Mesenchymal stem cell (in vitro differentiated cells and primary cell): ENCODE measurements at regions not wholly inside any gene's neighbourhood (a gene's known extent, or its start where the extent isn't known, plus 50 kb on each side); places are given as distances from the start of the nearest gene placed in this dataset.
A peak's percentile ranks its signal among the peaks of the same experiment; 100 is the strongest.

Experiments used
- DNase-seq: peaks from one replicate; pipeline ENCODE4 v3.0.0-alpha.2; 2013
- H2AFZ ChIP-seq: one replicate; pipeline ENCODE4 v1.6.1; 2013; ENCODE audit warnings: low read depth, mild to moderate bottlenecking, control low read depth, inconsistent platforms, low read length, moderate library complexity
- H2AK5ac ChIP-seq: 2 replicates; pipeline ENCODE4 v1.6.1; 2013; ENCODE audit warnings: low read length, moderate library complexity, mild to moderate bottlenecking, inconsistent platforms; ENCODE audit not compliant: severe bottlenecking
- H2BK120ac ChIP-seq: one replicate; pipeline ENCODE4 v1.6.1; 2013; ENCODE audit warnings: low read depth, mild to moderate bottlenecking, inconsistent platforms, low read length, moderate library complexity
- H2BK12ac ChIP-seq, 2 experiments: one replicate each; pipeline ENCODE4 v1.6.1; 2013; ENCODE audit warnings: inconsistent platforms in 2 of 2, low read length in 2 of 2, mild to moderate bottlenecking in 2 of 2, moderate library complexity in 2 of 2, control low read depth in 1 of 2
- H2BK15ac ChIP-seq: one replicate; pipeline ENCODE4 v1.6.1; 2013; ENCODE audit warnings: mild to moderate bottlenecking, low read depth, inconsistent platforms; ENCODE audit not compliant: poor library complexity, severe bottlenecking
- H2BK5ac ChIP-seq: 2 replicates; pipeline ENCODE4 v1.6.1; 2013; ENCODE audit warnings: low read depth, mild to moderate bottlenecking, low read length, control low read depth, inconsistent platforms; ENCODE audit not compliant: poor library complexity, severe bottlenecking
- H3K14ac ChIP-seq, 2 experiments: one replicate each; pipeline ENCODE4 v1.6.1; 2013; ENCODE audit warnings: inconsistent platforms in 2 of 2, low read length in 2 of 2, control low read depth in 1 of 2, mild to moderate bottlenecking in 1 of 2, moderate library complexity in 1 of 2
- H3K18ac ChIP-seq, 2 experiments: one replicate each; pipeline ENCODE4 v1.6.1; 2013; ENCODE audit warnings: inconsistent platforms in 2 of 2, low read length in 2 of 2, control low read depth in 1 of 2, low read depth in 1 of 2, mild to moderate bottlenecking in 1 of 2
- H3K23ac ChIP-seq, 2 experiments: one replicate each; pipeline ENCODE4 v1.6.1; 2013; ENCODE audit warnings: inconsistent platforms in 2 of 2, low read length in 2 of 2, mild to moderate bottlenecking in 2 of 2, moderate library complexity in 2 of 2, control low read depth in 1 of 2
- H3K27ac ChIP-seq: 2 replicates; pipeline ENCODE4 v1.5.1; 2013; ENCODE audit warnings: mild to moderate bottlenecking, moderate library complexity, low read length, control low read depth, inconsistent platforms; ENCODE audit not compliant: poor library complexity, severe bottlenecking
- H3K27me3 ChIP-seq, 2 experiments: 2 replicates each; pipeline versions ENCODE4 v1.6.1 to v1.7.0; 2013; ENCODE audit warnings: low read length in 2 of 2, mild to moderate bottlenecking in 2 of 2, moderate library complexity in 2 of 2, control low read depth in 1 of 2, inconsistent platforms in 1 of 2; ENCODE audit not compliant: control insufficient read depth in 1 of 2, insufficient read depth in 1 of 2
- H3K36me3 ChIP-seq, 2 experiments: 2 replicates each; pipeline versions ENCODE4 v1.6.1 to v1.7.0; 2013; ENCODE audit warnings: low read length in 2 of 2, control low read depth in 1 of 2, inconsistent platforms in 1 of 2, low read depth in 1 of 2, mild to moderate bottlenecking in 1 of 2; ENCODE audit not compliant: insufficient read depth in 2 of 2, control insufficient read depth in 1 of 2
- H3K4ac ChIP-seq, 2 experiments: one replicate each; pipeline ENCODE4 v1.6.1; 2013; ENCODE audit warnings: inconsistent platforms in 2 of 2, low read length in 2 of 2, mild to moderate bottlenecking in 2 of 2, moderate library complexity in 2 of 2, control low read depth in 1 of 2, low read depth in 1 of 2
- H3K4me1 ChIP-seq: 2 replicates; pipeline ENCODE4 v1.6.1; 2013; ENCODE audit warnings: low read depth, low read length, control low read depth; ENCODE audit not compliant: control insufficient read depth, insufficient read depth
- H3K4me2 ChIP-seq: 2 replicates; pipeline ENCODE4 v1.6.1; 2013; ENCODE audit warnings: low read length, mild to moderate bottlenecking, inconsistent platforms; ENCODE audit not compliant: poor library complexity, severe bottlenecking
- H3K4me3 ChIP-seq, 2 experiments: 2 replicates each; pipeline versions ENCODE4 v1.5.1 to v1.7.0; 2013; ENCODE audit warnings: low read length in 2 of 2, mild to moderate bottlenecking in 2 of 2, control low read depth in 1 of 2, low read depth in 1 of 2; ENCODE audit not compliant: insufficient read depth in 1 of 2
- H3K79me1 ChIP-seq: replicated peaks from 2 replicates; pipeline ENCODE4 v1.6.1; 2013; ENCODE audit warnings: mild to moderate bottlenecking, control low read depth, low read length, inconsistent platforms; ENCODE audit not compliant: poor library complexity, severe bottlenecking
- H3K9ac ChIP-seq: 2 replicates; pipeline ENCODE4 v1.7.0; 2013; ENCODE audit warnings: mild to moderate bottlenecking, low read length, moderate library complexity
- H3K9me3 ChIP-seq: 2 replicates; pipeline ENCODE4 v1.7.0; 2013; ENCODE audit warnings: mild to moderate bottlenecking, low read length; ENCODE audit not compliant: control insufficient read depth
- H4K8ac ChIP-seq: one replicate; pipeline ENCODE4 v1.6.1; 2013; ENCODE audit warnings: inconsistent platforms, mild to moderate bottlenecking, low read length, moderate library complexity
- H4K91ac ChIP-seq: one replicate; pipeline ENCODE4 v1.6.1; 2013; ENCODE audit warnings: mild to moderate bottlenecking, low read length, inconsistent platforms
- WGBS: methylation state at CpG from one replicate; pipeline ENCODE4 v1.1.7; 2013; ENCODE audit warnings: mixed read lengths; 5-methylcytosine and 5-hydroxymethylcytosine counted together

- Histone ChIP-seq H3K9me3 (no peaks in the 10 kb centered on the region), H2BK15ac (no peak overlapping the region), H2AK5ac (no peak overlapping the region), H2AFZ (no peak overlapping the region), H3K9ac (no peak overlapping the region), H3K4me3 (no peak overlapping the region), H3K23ac (no peak overlapping the region), H3K36me3 (no peaks in the 10 kb centered on the region), H2BK120ac (no peak overlapping the region), H4K91ac (no peak overlapping the region), H3K4me2 (no peak overlapping the region), H4K8ac (no peak overlapping the region), H3K27me3 (no peaks in the 10 kb centered on the region), H3K79me1 (no peaks in the 10 kb centered on the region), H2BK12ac (no peak overlapping the region), H3K4ac (no peak overlapping the region), H3K4me1 (peaks cover 1% of the 10 kb centered on the region), H3K27ac (no peak overlapping the region), H3K14ac (no peak overlapping the region), H2BK5ac (no peak overlapping the region), H3K18ac (no peak overlapping the region)
- DNase-seq = peak; percentile 24
- 83% methylated on average over 1 of the region's 2 CpGs for WGBS
Measured at GRCh38 chr5:143685246-143685815, 126.6 kb upstream of the HMHB1 start.

GRCh38 chr5:143683459-143683858 is 128.5 kb upstream of the HMHB1 start:
- Histone ChIP-seq H4K8ac (no peak overlapping the region), H3K79me1 (no peaks in the 10 kb centered on the region), H3K23ac (no peak overlapping the region), H4K91ac (no peak overlapping the region), H3K4me1 (peaks cover 1% of the 10 kb centered on the region), H3K18ac (no peak overlapping the region), H2AFZ (no peak overlapping the region), H2AK5ac (no peak overlapping the region), H2BK15ac (no peak overlapping the region), H3K4me3 (no peak overlapping the region), H2BK12ac (no peak overlapping the region), H3K4ac (no peak overlapping the region), H3K27ac (no peak overlapping the region), H3K27me3 (no peaks in the 10 kb centered on the region), H3K36me3 (no peaks in the 10 kb centered on the region), H3K4me2 (no peak overlapping the region), H2BK120ac (no peak overlapping the region), H2BK5ac (no peak overlapping the region), H3K9me3 (no peaks in the 10 kb centered on the region), H3K14ac (no peak overlapping the region), H3K9ac (no peak overlapping the region)
- 94% methylated on average over 1 of the region's 1 CpG for WGBS
- DNase-seq = no peak

GRCh38 chr5:143682929-143683386 is 129.0 kb upstream of the HMHB1 start:
- H2AFZ ChIP-seq = no peak overlapping the region
- no peak overlapping the region for H3K14ac ChIP-seq
- no peak overlapping the region for H2BK120ac ChIP-seq
- 92% methylated on average over 2 of the region's 3 CpGs for WGBS
- H2AK5ac ChIP-seq = no peak overlapping the region
- no peak overlapping the region for H3K4me2 ChIP-seq
- H2BK5ac ChIP-seq = no peak overlapping the region
- no peak overlapping the region for H3K23ac ChIP-seq
- H3K27me3 ChIP-seq = no peaks in the 10 kb centered on the region
- H4K8ac ChIP-seq = no peak overlapping the region
- H3K27ac ChIP-seq = no peak overlapping the region
- H3K9me3 ChIP-seq = no peaks in the 10 kb centered on the region
- no peaks in the 10 kb centered on the region for H3K79me1 ChIP-seq
- no peak for DNase-seq
- no peak overlapping the region for H2BK12ac ChIP-seq
- no peaks in the 10 kb centered on the region for H3K36me3 ChIP-seq
- no peak overlapping the region for H3K18ac ChIP-seq
- no peak overlapping the region for H3K4me3 ChIP-seq
- no peak overlapping the region for H3K4ac ChIP-seq
- no peak overlapping the region for H4K91ac ChIP-seq
- no peak overlapping the region for H3K9ac ChIP-seq
- no peak overlapping the region for H2BK15ac ChIP-seq
- H3K4me1 ChIP-seq = peaks cover 1% of the 10 kb centered on the region

GRCh38 chr5:143682246-143682905 is 129.6 kb upstream of the HMHB1 start:
- no peak overlapping the region for H2BK15ac ChIP-seq
- H4K8ac ChIP-seq = no peak overlapping the region
- peak overlapping the region; percentile 7 for H3K9ac ChIP-seq
- H3K23ac ChIP-seq = no peak overlapping the region
- no peak overlapping the region for H2BK120ac ChIP-seq
- peak; percentile 13 for DNase-seq
- H3K4me1 ChIP-seq = peaks cover 1% of the 10 kb centered on the region
- no peaks in the 10 kb centered on the region for H3K36me3 ChIP-seq
- H3K14ac ChIP-seq = no peak overlapping the region
- H2BK5ac ChIP-seq = no peak overlapping the region
- no peak overlapping the region for H3K4me2 ChIP-seq
- WGBS = 75% methylated on average over 2 of the region's 2 CpGs
- no peaks in the 10 kb centered on the region for H3K27me3 ChIP-seq
- no peak overlapping the region for H3K4me3 ChIP-seq
- no peak overlapping the region for H3K18ac ChIP-seq
- H2BK12ac ChIP-seq = no peak overlapping the region
- H2AK5ac ChIP-seq = no peak overlapping the region
- H3K27ac ChIP-seq = no peak overlapping the region
- H3K79me1 ChIP-seq = no peaks in the 10 kb centered on the region
- no peaks in the 10 kb centered on the region for H3K9me3 ChIP-seq
- no peak overlapping the region for H4K91ac ChIP-seq
- H2AFZ ChIP-seq = no peak overlapping the region
- H3K4ac ChIP-seq = no peak overlapping the region
